Sigmoid colon (tissue), 3 donors: ENCODE measurements at regions not wholly inside any gene's neighbourhood (a gene's known extent, or its start where the extent isn't known, plus 50 kb on each side); places are given as distances from the start of the nearest gene placed in this dataset.

Experiments used
- POLR2A ChIP-seq, 2 donors: fragments of 450-650 bp; IDR thresholded peaks; one replicate each; pipeline ENCODE4 v1.6.1; 2016; ENCODE audit warnings: antibody characterized with exemption in 2 of 2, mild to moderate bottlenecking in 2 of 2, moderate library complexity in 2 of 2
- TF ChIP-seq, protein P1 (sequence below), 4 experiments: fragments of 450-650 bp in 3 of 4; fragments of 200-600 bp in 1 of 4; IDR thresholded peaks; one replicate each; pipeline ENCODE4 v1.5.1; 2016 to 2019; ENCODE audit warnings: antibody characterized with exemption in 4 of 4, mild to moderate bottlenecking in 3 of 4, moderate library complexity in 2 of 4

- TF ChIP-seq, protein P1, sequence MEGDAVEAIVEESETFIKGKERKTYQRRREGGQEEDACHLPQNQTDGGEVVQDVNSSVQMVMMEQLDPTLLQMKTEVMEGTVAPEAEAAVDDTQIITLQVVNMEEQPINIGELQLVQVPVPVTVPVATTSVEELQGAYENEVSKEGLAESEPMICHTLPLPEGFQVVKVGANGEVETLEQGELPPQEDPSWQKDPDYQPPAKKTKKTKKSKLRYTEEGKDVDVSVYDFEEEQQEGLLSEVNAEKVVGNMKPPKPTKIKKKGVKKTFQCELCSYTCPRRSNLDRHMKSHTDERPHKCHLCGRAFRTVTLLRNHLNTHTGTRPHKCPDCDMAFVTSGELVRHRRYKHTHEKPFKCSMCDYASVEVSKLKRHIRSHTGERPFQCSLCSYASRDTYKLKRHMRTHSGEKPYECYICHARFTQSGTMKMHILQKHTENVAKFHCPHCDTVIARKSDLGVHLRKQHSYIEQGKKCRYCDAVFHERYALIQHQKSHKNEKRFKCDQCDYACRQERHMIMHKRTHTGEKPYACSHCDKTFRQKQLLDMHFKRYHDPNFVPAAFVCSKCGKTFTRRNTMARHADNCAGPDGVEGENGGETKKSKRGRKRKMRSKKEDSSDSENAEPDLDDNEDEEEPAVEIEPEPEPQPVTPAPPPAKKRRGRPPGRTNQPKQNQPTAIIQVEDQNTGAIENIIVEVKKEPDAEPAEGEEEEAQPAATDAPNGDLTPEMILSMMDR (IDR thresholded peaks at IDR 0.05) = no peak
- TF ChIP-seq POLR2A (IDR thresholded peaks at IDR 0.05) = no peak
Measured at GRCh38 chr15:93705753-93706455, 525.5 kb upstream of the MCTP2 start.
